Posterior vena cava (tissue), 2 donors: ENCODE measurements at regions not wholly inside any gene's neighbourhood (a gene's known extent, or its start where the extent isn't known, plus 50 kb on each side); places are given as distances from the start of the nearest gene placed in this dataset.

Experiments
- DNase-seq: peaks from one replicate; pipeline ENCODE4 v3.0.0-alpha.2; 2020; ENCODE audit warnings: low spot score
- intact Hi-C, 2 donors: fragments of 100-400 bp; cut with DNase I; formaldehyde crosslinking; loops; one replicate each; pipeline versions ENCODE4 v1.14.1 to v1.14.2; 2022 to 2023
- donor health status: DM: yes; HTN: yes; CAD: no.
- donor health status: DM: yes; HTN: yes; CAD: no.

DNA sequence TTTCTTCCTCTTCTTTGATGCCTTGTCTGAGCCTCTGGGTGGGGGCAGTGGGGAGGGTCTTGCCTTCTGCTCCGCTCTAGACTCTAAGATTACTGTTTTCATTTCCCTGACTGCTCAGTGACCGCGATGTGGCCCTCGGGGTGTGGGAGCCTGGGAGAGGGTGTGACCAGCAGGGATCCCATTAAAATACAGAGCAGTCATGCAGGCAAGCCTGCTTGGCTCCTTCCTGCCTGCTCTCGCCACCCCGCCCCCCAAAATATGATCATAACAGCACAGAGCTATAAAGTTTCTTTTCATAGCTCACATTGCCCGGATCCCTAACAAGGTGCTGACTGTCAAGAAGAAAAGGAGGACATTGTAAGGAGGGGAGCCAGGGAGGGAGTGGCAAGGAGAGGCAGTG, 332.9 kb downstream of the RAB28 start:
- no peak for DNase-seq
- intact Hi-C loops, result no loop called here

DNA sequence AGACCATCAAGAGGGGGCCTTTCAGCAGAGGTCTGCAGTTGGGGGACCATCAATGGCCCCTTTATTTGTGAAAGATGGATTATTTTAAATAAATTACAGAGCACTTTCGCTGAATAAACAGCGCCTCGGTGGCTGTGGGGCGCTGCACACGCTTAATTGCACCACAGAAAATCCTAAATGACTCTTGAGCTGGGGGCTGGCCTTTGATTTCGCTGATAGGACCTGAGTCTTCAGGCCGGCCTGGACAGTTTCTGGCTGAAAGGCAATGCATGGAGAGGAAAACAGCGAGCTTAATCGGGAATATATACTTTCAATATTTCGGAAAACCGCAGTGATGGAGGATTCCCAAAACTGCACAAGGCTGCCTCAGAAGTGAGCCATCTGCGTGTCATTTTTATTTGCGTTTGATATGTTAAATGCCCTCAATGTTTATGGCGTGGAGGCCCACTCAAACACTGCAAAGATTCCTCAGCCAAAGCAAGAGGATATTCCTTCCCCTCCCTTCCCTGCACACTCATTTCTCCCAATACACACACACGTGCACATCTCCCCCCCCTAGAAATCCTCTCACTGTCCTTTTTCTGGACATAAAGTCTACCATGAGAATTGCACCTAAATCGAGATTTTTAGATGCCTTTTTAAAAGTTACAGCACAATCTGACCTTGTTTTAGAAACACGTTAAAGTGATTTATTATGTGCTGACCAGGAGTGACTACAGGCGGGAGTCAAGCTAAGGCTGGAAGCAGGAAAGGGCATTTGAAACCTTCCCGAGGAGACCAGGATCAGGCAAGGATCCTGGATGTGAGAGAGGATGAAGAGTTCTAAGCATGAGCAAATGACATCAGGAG, 340.7 kb downstream of the RAB28 start:
- intact Hi-C loops, result no loop called here
- DNase-seq, result no peak

DNA sequence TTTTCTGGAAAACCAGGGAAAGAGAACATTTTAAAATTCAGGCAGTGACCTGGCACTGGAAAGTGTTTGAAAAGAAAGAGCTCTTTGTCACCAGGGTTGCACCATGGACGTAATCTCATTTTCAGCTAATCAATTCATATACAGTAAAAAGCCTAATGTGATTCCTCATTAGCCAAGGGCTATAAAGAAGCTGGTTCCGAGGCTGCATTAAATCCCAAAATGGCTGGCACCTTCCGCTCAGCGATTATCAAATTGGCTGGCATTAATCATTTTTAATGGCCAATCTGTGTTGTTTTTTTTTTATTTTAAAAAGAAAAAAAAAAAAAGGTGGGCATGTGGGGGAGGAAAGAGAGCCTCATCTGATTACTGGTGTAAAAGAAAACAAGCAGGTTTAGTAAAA, 341.4 kb downstream of the RAB28 start:
- intact Hi-C loops, result no loop called here
- no peak for DNase-seq

DNA sequence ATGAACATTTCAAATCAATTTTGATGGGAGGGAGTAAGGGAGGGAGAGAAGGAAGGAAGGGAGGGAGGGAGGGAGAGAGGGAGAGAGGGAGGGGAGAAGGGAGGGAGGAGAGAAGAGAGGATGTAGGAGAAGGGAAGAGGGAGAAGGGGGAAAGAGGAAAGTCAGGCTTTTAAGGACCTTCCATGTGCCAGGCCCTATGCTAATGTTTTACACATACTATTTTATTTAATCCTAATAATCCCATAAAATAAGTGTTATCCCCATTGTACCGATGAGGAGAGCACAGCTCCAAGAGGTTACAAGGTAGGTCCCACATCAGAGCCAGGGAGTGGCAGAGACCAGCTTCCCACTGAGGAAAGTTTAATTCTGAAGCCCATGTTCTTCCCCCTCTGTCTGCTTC, 341.9 kb downstream of the RAB28 start:
- intact Hi-C loops, result no loop called here
- no peak for DNase-seq

DNA sequence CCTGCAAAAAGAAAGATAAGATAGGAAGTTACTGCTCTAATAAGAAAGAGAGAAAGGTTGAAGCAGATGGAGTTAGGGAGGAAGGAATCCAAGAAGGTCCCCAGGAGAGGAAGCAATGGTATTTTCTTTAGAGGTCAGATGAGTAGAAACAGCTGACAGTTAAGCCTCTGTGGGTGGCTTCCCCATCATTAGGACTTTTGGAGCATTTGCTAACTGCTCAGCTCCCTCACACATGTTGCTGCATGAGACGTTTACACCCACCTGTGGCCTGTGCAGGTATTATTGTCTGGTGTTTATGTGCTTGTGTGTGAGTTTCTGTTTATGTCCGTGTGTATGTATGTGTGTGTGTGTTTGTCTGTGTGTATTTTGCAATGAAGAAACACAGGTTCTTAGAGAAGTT, 346.8 kb downstream of the RAB28 start:
- DNase-seq, result no peak
- intact Hi-C loops, result no loop called here

DNA sequence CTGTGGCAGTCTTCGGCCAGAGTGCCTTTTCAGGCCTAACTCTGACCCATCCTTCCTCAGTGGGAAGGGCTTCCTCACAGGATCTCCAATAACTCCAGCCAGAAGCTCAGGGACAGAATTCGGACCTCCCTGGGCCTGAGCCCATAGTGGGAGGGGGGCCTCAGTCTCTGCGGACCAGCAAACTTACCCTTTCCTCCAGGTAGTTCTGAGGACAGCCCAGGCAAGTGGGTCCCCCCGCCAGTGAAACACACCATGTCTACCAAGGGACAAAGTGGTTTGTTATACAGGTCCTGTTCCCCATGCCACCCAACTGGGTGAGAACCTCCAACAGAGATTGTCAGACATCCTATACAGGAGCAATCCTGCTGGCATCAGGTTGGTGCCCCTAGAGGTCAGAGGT, 350.4 kb downstream of the RAB28 start:
- intact Hi-C loops, result no loop called here
- no peak for DNase-seq

DNA sequence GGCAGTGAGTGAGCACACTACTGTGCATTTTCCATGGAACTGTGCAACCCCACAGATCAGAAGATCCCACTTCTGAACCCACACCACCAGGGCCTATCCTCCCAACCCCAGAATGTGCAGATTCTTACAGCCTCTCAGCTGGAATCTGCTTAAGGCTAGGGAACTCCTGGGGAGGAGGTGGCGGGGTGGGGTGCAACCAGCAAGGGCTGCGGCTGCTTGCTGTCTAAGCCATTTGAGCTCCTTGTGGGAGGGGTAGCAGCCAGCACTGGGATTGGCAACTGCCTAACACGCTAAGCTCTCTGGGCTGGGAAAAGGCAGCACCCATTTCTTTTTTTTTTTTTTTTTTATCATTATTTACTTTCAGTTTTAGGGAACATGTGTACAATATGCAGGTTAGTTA, 353.3 kb downstream of the RAB28 start:
- intact Hi-C loops, result no loop called here
- no peak for DNase-seq

DNA sequence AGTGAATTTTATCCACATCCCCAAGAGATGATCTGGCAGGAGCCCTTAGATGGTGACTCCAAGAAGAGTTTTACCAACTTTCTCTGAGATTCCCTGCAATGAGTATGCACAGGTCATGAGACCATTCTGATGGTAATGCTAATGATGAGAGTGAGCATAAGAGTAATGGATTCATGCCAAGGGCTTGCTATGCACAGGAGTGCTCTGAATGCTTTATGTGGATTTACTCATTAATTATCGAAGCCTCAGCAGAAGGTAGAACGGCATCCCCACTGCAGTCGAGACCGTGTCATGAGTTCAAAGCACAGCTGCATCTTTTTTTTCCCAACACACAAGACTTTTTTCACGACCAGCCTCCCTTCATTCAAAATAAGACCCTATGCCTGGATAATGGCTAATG, 355.0 kb downstream of the RAB28 start:
- no peak for DNase-seq
- intact Hi-C loops, result no loop called here

DNA sequence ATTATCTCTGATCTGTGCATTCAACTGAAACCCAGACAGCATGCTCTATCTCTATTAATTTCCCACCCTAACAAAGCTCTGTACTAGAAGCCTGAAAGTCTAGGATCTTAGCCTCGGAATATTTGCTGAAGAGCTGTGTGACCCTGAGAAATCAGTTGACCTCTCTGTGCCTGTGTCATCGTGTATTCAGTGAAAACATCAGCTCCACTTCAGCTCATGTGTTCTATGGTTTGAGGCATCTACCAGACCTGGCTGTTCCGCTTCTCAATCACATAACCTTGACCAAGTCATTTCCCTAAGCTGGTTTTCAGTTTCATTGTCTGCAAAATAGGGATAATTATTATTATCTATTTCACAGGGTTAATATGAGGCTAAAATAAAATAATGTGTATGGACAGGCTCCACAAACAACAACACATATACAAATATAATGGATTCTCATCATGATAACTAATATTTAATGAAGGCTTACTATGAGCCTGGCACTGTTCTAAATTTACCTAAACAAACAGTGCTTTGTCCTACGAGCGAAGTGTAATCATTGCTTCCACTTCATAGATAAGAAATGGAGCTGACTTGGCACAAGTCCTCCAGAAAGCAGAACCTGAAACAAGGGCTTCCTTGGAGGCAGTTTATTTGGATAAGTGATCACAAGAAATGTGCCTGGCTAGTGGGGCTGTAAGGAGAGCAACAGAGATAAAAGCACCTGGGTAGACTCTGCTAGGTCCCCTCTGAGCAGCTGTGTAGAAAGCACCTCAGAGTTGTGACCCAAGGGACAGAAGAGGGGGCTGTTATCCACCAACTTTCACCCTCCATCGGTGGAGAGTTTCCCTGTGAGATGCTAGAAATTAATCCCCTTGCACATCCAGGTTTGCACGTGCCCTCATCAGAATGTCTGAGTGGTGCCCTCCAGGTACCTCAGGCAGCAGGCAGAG, 356.9 kb downstream of the RAB28 start:
- intact Hi-C loops, result no loop called here
- DNase-seq, result no peak

DNA sequence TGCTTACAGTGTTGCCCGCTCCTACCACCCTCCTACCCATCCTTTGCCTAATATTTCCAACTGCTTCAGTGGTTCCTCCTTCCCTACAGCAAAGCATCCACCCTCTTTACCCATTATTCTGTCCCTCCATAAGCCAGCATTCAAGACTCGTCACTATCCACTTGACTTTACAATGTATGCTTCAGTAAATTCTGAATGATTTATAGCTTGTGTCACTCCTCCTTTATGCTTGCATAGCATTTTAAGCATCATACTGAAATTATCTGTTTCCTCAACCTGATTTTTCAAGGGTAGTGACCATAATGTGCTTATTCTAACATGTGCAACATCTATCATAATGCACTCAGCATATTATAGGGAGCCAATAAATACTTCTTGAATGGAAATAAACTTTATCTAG, 365.5 kb downstream of the RAB28 start:
- DNase-seq, result no peak
- intact Hi-C loops, result no loop called here

DNA sequence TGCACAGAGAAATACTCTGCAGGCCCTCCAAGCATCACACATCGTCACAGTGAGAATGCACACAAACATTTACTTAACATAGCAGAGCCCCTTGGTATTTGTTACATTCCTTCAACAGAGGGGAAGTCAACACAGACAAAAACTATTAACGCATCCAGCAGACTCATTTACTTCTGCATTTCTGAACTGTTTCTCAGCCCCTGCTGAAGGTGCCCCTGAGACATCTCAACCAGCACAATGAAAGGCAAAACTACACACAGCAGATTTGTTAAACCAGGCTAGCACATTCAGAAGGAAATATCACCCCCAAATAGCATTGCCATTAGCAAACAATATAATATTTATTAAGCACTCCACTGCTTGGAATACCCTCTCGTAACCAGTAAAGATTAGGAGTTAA, 367.0 kb downstream of the RAB28 start:
- intact Hi-C loops, result no loop called here

DNA sequence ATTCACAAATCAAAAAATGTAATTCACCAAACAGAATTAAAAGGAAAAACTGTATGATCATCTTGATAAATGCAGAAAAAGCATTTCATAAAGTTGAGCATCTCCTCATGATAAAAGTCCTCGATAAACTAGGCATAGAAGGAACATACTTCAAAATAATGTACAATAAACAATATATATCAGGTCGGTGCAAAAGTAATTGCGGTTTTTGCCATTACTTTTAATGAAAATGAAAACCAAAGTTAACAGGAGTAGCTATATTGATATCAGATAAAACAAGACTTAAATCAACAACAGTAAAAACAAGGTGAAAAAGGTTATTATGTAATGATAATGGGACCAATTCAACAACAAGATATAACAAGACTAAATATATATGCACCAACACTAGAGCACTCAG, 372.1 kb downstream of the RAB28 start:
- no peak for DNase-seq

More for the DNA sequence above, 367.0 kb downstream of the RAB28 start:
- DNase-seq, result no peak

DNA sequence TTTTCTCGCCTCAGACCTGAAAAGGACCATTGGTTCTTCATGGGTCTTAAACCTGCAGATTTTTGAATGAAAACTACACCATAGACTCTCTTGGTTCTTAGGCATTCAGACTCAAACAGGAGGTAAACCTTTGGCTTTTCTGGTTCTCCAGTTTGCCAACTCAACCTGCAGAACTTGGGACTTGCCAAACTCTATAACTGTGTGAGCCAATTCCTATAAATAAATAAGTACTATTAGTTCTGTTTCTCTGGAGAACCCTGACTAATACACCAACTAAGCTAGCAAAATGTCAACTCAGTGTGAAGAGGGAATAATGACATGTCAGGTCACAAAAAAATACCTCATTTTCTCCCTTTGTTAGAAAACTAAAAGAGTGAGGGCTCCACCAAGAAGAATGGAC, 374.6 kb downstream of the RAB28 start:
- no peak for DNase-seq
- intact Hi-C loops, result no loop called here

More for the DNA sequence above, 372.1 kb downstream of the RAB28 start:
- intact Hi-C loops, result no loop called here

DNA sequence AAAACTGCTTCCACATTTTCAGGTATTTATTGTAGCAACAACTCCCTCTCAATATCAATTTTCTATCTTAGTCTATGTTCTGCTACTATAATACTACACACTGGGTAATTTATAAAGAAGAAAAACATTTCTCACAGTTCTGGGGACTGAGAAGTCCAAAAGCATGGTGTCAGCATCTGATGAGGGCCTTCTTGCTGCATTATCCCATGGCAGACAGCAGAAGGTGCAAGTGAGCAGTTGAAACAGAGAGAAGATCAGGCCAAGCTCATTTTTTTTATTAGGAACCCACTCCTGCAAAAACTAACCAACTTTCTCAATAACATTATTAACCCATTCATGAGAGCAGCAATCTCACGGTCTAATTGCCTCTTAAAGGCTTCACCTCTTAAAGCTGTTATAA, 376.0 kb downstream of the RAB28 start:
- intact Hi-C loops, result no loop called here
- DNase-seq, result no peak

DNA sequence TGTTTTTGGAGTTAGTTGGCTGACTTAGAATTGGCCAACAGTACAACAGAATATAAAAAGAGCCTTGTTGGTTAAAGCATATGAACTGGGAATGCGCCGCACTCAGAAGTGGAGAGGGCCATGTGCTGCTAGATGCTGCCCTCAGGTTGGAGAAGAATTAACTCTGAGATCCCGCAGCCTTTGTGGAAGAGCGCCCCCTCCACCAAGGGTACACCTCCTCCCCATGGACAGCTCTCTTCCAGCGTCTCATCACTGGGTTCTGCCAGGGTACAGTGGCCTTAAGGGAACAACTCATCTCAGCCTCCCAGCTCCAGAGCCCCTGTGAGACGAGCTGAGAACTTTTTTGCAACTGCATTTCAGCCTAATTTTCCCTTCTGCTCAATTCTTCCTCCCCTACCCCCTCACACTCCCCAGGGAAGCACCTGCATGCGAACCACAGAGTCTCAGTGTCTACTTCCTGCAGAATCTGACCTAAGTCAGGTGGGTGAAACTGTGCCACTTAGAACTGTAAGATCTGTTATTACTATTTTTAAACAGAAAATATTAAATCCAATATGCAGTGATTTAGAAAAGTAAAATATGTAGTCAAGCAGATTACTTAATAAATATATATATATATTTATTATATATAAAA, 380.6 kb downstream of the RAB28 start:
- intact Hi-C loops, result no loop called here
- no peak for DNase-seq

DNA sequence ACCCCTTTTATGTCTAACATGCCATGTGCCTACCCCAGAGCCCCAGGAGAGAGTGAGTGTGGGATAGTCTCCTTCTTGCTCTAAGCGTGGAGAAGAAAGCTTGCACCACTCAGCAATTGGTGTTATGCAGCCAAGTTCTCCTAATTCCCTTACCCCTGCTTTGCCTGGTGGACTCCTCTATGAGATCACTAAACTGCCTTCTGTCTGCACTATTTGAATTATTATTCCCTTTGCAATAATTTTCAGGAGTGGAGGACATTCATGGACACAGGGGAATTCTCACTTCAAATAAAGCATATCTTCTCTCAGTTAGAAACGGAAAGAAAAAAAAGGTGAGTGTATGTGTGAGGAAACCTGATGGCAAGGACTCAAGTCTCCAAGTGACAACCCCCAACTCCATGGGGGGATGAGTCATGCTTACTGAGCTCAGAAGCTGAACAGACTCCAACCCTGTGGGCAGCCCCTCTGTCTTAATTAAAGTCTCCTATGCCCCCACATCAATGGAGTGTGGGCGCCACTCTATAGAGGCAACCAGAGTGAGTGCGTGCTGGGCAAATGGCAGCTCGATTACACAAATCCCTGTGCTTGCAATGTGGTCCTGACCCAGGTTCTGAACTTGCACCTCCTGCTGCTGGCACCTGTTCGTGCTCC, 381.9 kb downstream of the RAB28 start:
- intact Hi-C loops, result no loop called here
- DNase-seq, result no peak

DNA sequence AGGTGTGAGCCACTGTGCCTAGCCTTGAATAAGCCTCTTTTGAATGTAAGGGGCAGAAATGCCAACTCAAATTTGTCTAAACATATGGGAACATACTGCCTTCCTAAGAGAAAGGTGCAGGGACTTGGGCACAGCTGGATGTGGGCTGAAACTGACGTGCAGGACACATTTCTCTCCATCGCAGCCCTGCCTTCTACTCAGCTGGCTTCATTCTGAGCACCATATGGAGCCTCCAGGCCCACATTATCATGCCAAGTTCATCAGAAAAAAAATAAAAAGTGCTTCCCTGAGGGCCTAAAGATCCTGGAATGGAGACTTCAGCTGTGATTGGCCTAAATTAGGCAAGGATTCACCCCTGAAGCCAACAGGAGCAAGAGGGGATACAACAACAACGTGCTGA, 386.2 kb downstream of the RAB28 start:
- no peak for DNase-seq
- intact Hi-C loops, result no loop called here

DNA sequence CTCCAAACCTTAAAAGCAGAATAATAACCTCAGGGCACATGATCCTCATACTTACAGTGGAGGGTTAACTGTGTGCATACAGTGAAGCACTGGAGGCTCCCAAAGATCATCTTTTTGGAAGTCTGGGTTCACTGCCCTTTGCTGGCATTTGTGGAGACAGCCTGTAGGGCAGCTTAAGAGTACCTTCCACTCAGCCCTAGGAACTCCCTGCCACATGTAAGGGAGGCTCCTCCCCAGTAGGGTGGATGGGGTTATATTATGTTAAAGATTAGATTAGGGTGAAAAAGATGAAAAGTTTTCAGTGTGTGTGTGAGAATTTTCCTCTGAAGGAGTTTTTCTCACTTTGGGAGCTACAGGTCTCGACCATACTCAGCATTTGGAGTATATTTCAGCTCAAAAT, 388.4 kb downstream of the RAB28 start:
- DNase-seq, result no peak
- intact Hi-C loops, result no loop called here

DNA sequence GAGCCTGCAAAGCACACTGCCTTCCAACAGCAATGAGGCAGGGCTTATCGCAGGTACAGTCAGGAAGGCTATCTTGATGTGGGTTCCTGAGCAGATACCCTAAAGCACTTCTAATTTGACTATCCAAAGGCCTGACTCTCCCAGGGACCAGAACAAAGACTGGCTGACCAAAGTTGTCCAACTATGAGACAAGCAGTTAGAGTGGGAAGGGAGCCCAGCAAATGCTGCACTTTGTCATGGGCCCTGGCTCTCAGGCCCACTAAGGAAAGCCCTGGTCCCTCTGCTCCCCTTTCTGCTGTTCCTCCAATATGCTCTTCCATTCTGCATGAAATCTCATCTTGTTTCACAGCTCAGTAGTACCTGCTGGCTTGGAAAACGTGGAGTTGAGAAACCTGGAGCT, 391.0 kb downstream of the RAB28 start:
- intact Hi-C loops, result no loop called here
- DNase-seq, result no peak

DNA sequence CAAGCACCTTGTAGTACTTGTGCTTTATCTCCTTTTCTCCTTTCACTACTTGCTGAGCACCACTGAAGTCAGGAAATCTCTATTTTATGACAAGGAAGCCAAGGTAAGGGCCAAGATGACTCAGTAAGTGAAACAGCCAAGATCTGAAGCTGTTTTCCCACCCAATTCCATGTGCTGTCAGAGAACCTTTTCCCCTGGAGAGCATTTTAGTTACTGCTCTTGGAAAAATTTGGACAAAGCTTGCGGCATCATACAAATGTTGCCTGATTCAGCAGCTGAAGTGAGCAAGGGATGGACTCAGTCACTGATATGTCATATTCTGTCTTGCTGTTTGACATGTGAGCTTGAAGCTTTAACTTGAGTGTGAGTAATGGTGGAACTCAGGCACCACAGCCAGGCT, 391.4 kb downstream of the RAB28 start:
- DNase-seq, result no peak
- intact Hi-C loops, result no loop called here
